Sigmoid colon (tissue), 6 donors: ENCODE measurements at regions not wholly inside any gene's neighbourhood (a gene's known extent, or its start where the extent isn't known, plus 50 kb on each side); places are given as distances from the start of the nearest gene placed in this dataset.

Source experiments
- DNase-seq: peaks from one replicate; pipeline ENCODE4 v3.0.0-alpha.2; 2019
- H3K27ac ChIP-seq, 4 donors: fragments of 200-600 bp; sonication (generic); one replicate each; pipeline ENCODE4 v1.5.1; 2016 to 2019; ENCODE audit warnings: mild to moderate bottlenecking in 1 of 4
- H3K27me3 ChIP-seq, 3 donors: fragments of 200-600 bp; sonication (generic); one replicate each; pipeline ENCODE4 v1.5.1; 2019; ENCODE audit warnings: mild to moderate bottlenecking in 1 of 3
- H3K36me3 ChIP-seq, 4 donors: fragments of 200-600 bp; sonication (generic); one replicate each; pipeline ENCODE4 v1.5.1; 2016 to 2019
- H3K4me1 ChIP-seq, 4 donors: fragments of 200-600 bp; sonication (generic); one replicate each; pipeline ENCODE4 v1.5.1; 2017 to 2019
- H3K4me3 ChIP-seq, 4 donors: fragments of 200-600 bp; sonication (generic); one replicate each; pipeline ENCODE4 v1.5.1; 2017 to 2019; ENCODE audit warnings: mild to moderate bottlenecking in 2 of 4, moderate library complexity in 1 of 4
- H3K9me3 ChIP-seq, 4 donors: fragments of 200-600 bp in 3 of 4; sonication (generic) in 3 of 4; one replicate each; pipeline versions ENCODE4 v1.5.1 to v1.6.1; 2013 to 2019
- CTCF ChIP-seq, 4 experiments: fragments of 450-650 bp in 3 of 4; fragments of 200-600 bp in 1 of 4; IDR thresholded peaks; one replicate each; pipeline ENCODE4 v1.5.1; 2016 to 2019; ENCODE audit warnings: antibody characterized with exemption in 4 of 4, mild to moderate bottlenecking in 3 of 4, moderate library complexity in 2 of 4
- EP300 ChIP-seq, 4 donors: sonication (generic); formaldehyde crosslinking; IDR thresholded peaks; one replicate each; pipeline ENCODE4 v1.6.1; 2017; ENCODE audit warnings: antibody characterized with exemption in 4 of 4
- POLR2A ChIP-seq, 2 donors: fragments of 450-650 bp; IDR thresholded peaks; one replicate each; pipeline ENCODE4 v1.6.1; 2016; ENCODE audit warnings: antibody characterized with exemption in 2 of 2, mild to moderate bottlenecking in 2 of 2, moderate library complexity in 2 of 2
- POLR2AphosphoS5 ChIP-seq, 4 donors: sonication (generic); formaldehyde crosslinking; IDR thresholded peaks; one replicate each; pipeline ENCODE4 v1.6.1; 2017; ENCODE audit warnings: antibody characterized with exemption in 4 of 4
- WGBS, 2 donors: extraction: QIAGEN DNeasy Blood & Tissue Kit; methylation state at CpG; one replicate each; pipeline ENCODE4 v1.1.7; 2013; 5-methylcytosine and 5-hydroxymethylcytosine counted together
- intact Hi-C: fragments of 100-400 bp; cut with DNase I; formaldehyde crosslinking; loops from one replicate; pipeline ENCODE4 v1.15.1; 2023
- donor health status: healthy with polysubstance abuse.
- donor health status: healthy.

- Histone ChIP-seq H3K27me3 (no peaks in the 10 kb centered on the region), H3K4me1 (no peaks in the 10 kb centered on the region), H3K9me3 (no peaks in the 10 kb centered on the region), H3K4me3 (no peak overlapping the region), H3K27ac (no peak overlapping the region), H3K36me3 (no peaks in the 10 kb centered on the region)
- TF ChIP-seq EP300 (IDR thresholded peaks at IDR 0.05) (no peak), POLR2A (IDR thresholded peaks at IDR 0.05) (no peak), CTCF (IDR thresholded peaks at IDR 0.05) (no peak), POLR2AphosphoS5 (IDR thresholded peaks at IDR 0.05) (no peak)
- 78 to 86% methylated on average over 13 of the region's 13 CpGs for WGBS, 2 donors
- intact Hi-C loops = no loop called here
- DNase-seq = no peak
These were observed 209.2 kb upstream of the TPRG1 start for GRCh38 chr3:188962253-188963247.

GRCh38 chr3:188964957-188965356 is 206.8 kb upstream of the TPRG1 start:
- H3K4me1 ChIP-seq = no peaks in the 10 kb centered on the region
- no peak overlapping the region for H3K4me3 ChIP-seq
- H3K9me3 ChIP-seq = no peaks in the 10 kb centered on the region
- H3K36me3 ChIP-seq = no peaks in the 10 kb centered on the region
- no peak overlapping the region for H3K27ac ChIP-seq
- no peak for TF ChIP-seq CTCF (IDR thresholded peaks at IDR 0.05)
- no peak for TF ChIP-seq EP300 (IDR thresholded peaks at IDR 0.05)
- TF ChIP-seq POLR2A (IDR thresholded peaks at IDR 0.05) = no peak
- TF ChIP-seq POLR2AphosphoS5 (IDR thresholded peaks at IDR 0.05) = no peak
- intact Hi-C loops = no loop called here
- 96% methylated on average over 5 of the region's 5 CpGs for WGBS, 2 donors
- no peak for DNase-seq
- H3K27me3 ChIP-seq = no peaks in the 10 kb centered on the region

GRCh38 chr3:188972310-188972709 is 199.5 kb upstream of the TPRG1 start:
- intact Hi-C loops = loop anchor here (5.0 kb wide), 1 partner anchor 175 kb away; no protein-coding TSS in a partner anchor
- WGBS, 2 donors = 55 to 85% methylated on average over 4 of the region's 4 CpGs
- H3K27me3 ChIP-seq = no peaks in the 10 kb centered on the region
- no peaks in the 10 kb centered on the region for H3K4me1 ChIP-seq
- DNase-seq = no peak
- no peak overlapping the region for H3K27ac ChIP-seq
- H3K4me3 ChIP-seq = no peak overlapping the region
- H3K36me3 ChIP-seq = no peaks in the 10 kb centered on the region
- peaks cover 0 to 2% (median 0%) of the 10 kb centered on the region in 4 donors for H3K9me3 ChIP-seq
- TF ChIP-seq EP300 (IDR thresholded peaks at IDR 0.05) (no peak), POLR2A (IDR thresholded peaks at IDR 0.05) (no peak), POLR2AphosphoS5 (IDR thresholded peaks at IDR 0.05) (no peak), CTCF (IDR thresholded peaks at IDR 0.05) (no peak)

GRCh38 chr3:188974856-188975599 is 196.7 kb upstream of the TPRG1 start:
- no peaks in the 10 kb centered on the region for H3K36me3 ChIP-seq
- peaks cover 0 to 2% (median 0%) of the 10 kb centered on the region in 4 donors for H3K9me3 ChIP-seq
- TF ChIP-seq EP300 (IDR thresholded peaks at IDR 0.05) = no peak
- no peak for TF ChIP-seq CTCF (IDR thresholded peaks at IDR 0.05)
- TF ChIP-seq POLR2AphosphoS5 (IDR thresholded peaks at IDR 0.05) = no peak
- no peak for TF ChIP-seq POLR2A (IDR thresholded peaks at IDR 0.05)
- peak overlapping the region in 3 of 4 donors; percentile 12 to 34 (median 17) for H3K27ac ChIP-seq
- no peak for DNase-seq
- WGBS, 2 donors = 46 to 77% methylated on average over 10 of the region's 10 CpGs
- peaks cover 0 to 14% (median 5%) of the 10 kb centered on the region in 4 donors for H3K4me1 ChIP-seq
- no peaks in the 10 kb centered on the region for H3K27me3 ChIP-seq
- intact Hi-C loops = loop anchor here (5.0 kb wide), 1 partner anchor 172 kb away; no protein-coding TSS in a partner anchor
- H3K4me3 ChIP-seq = peak overlapping the region in 1 of 4 donors; percentile 1
